GM23338 (cell line): ENCODE measurements at regions not wholly inside any gene's neighbourhood (a gene's known extent, or its start where the extent isn't known, plus 50 kb on each side); places are given as distances from the start of the nearest gene placed in this dataset.

Source experiments
- ATAC-seq: fragments of 200-7000 bp; cut with Tn5 transposase; 3 replicates; pipeline ENCODE4 v1.9.1; 2020
- DNase-seq: peaks from one replicate; pipeline ENCODE4 v3.0.0-alpha.2; 2015; ENCODE audit warnings: low spot score
- H2AFZ ChIP-seq: fragments of 200-600 bp; sonication (generic); 2 replicates; pipeline ENCODE4 v1.8.0; 2016; ENCODE audit warnings: antibody characterized with exemption, mild to moderate bottlenecking, moderate library complexity
- H3F3A ChIP-seq: fragments of 200-600 bp; sonication (generic); replicated peaks from 2 replicates; pipeline ENCODE4 v1.8.0; 2017; ENCODE audit warnings: antibody characterized with exemption, mixed run types, low read depth
- H3K27ac ChIP-seq: fragments of 200-600 bp; sonication (generic); 2 replicates; pipeline ENCODE4 v1.6.1; 2016; ENCODE audit warnings: low read depth
- H3K27me3 ChIP-seq: fragments of 200-600 bp; sonication (generic); 2 replicates; pipeline ENCODE4 v1.8.0; 2016; ENCODE audit warnings: mild to moderate bottlenecking, mixed run types, moderate library complexity; ENCODE audit not compliant: insufficient read depth
- H3K36me3 ChIP-seq: fragments of 200-600 bp; sonication (generic); 2 replicates; pipeline ENCODE4 v1.8.0; 2016; ENCODE audit warnings: mild to moderate bottlenecking; ENCODE audit not compliant: insufficient read depth
- H3K4me1 ChIP-seq: fragments of 200-600 bp; sonication (generic); 2 replicates; pipeline ENCODE4 v1.8.0; 2016; ENCODE audit warnings: mild to moderate bottlenecking, moderate library complexity; ENCODE audit not compliant: insufficient read depth
- H3K4me2 ChIP-seq: fragments of 200-600 bp; sonication (generic); 2 replicates; pipeline ENCODE4 v1.7.1; 2017; ENCODE audit warnings: mixed run types
- H3K4me3 ChIP-seq: fragments of 200-600 bp; sonication (generic); 2 replicates; pipeline ENCODE4 v1.6.1; 2016; ENCODE audit warnings: mixed run types
- H3K79me2 ChIP-seq: fragments of 200-600 bp; sonication (generic); replicated peaks from 2 replicates; pipeline ENCODE4 v1.8.0; 2017; ENCODE audit warnings: mild to moderate bottlenecking; ENCODE audit not compliant: insufficient read depth
- H3K9me2 ChIP-seq: fragments of 200-600 bp; sonication (generic); 2 replicates; pipeline ENCODE4 v1.8.0; 2017; ENCODE audit not compliant: insufficient read depth
- H4K20me1 ChIP-seq: fragments of 200-600 bp; sonication (generic); replicated peaks from 2 replicates; pipeline ENCODE4 v1.8.0; 2017; ENCODE audit warnings: mild to moderate bottlenecking; ENCODE audit not compliant: insufficient read depth
- H3K27ac Mint-ChIP-seq: 2 replicates; pipeline ENCODE4 v1.8.0; 2020; ENCODE audit warnings: inconsistent platforms, mild to moderate bottlenecking, moderate library complexity, mixed read lengths
- H3K27me3 Mint-ChIP-seq: 3 replicates; pipeline ENCODE4 v1.8.0; 2022; ENCODE audit warnings: low read depth, mild to moderate bottlenecking, moderate library complexity, mixed read lengths, inconsistent platforms; ENCODE audit not compliant: insufficient read depth, poor library complexity
- H3K36me3 Mint-ChIP-seq: 3 replicates; pipeline ENCODE4 v1.8.0; 2021; ENCODE audit warnings: low read depth, mild to moderate bottlenecking, inconsistent platforms, moderate library complexity, mixed read lengths
- H3K4me1 Mint-ChIP-seq: 3 replicates; pipeline ENCODE4 v1.8.0; 2020; ENCODE audit warnings: mild to moderate bottlenecking, inconsistent platforms, mixed read lengths
- H3K4me3 Mint-ChIP-seq: 3 replicates; pipeline ENCODE4 v1.8.0; 2021; ENCODE audit warnings: moderate library complexity, mild to moderate bottlenecking, inconsistent platforms, mixed read lengths
- H3K9me3 Mint-ChIP-seq: 3 replicates; pipeline ENCODE4 v1.8.0; 2020; ENCODE audit warnings: moderate library complexity, mild to moderate bottlenecking, inconsistent platforms, mixed read lengths
- EZH2 ChIP-seq: fragments of 200-600 bp; sonication (generic); IDR thresholded peaks from one replicate; pipeline ENCODE4 v1.8.0; 2017; ENCODE audit warnings: antibody characterized with exemption, mild to moderate bottlenecking, low read depth; ENCODE audit not compliant: unreplicated experiment
- JUNB ChIP-seq: IDR thresholded peaks from one replicate; pipeline ENCODE4 v1.6.1; 2016; ENCODE audit warnings: antibody characterized with exemption; ENCODE audit not compliant: unreplicated experiment
- POLR2AphosphoS5 ChIP-seq: IDR thresholded peaks from 2 replicates; pipeline ENCODE4 v1.6.1; 2016; ENCODE audit warnings: antibody characterized with exemption, low read depth
- REST ChIP-seq: IDR thresholded peaks from one replicate; pipeline ENCODE4 v1.6.1; 2018; ENCODE audit warnings: antibody characterized with exemption; ENCODE audit not compliant: unreplicated experiment
- STAT1 ChIP-seq: IDR thresholded peaks from one replicate; pipeline ENCODE4 v1.6.1; 2016; ENCODE audit warnings: antibody characterized with exemption; ENCODE audit not compliant: unreplicated experiment
- ZNF114 ChIP-seq: fragments of 250-450 bp; sonication (Bioruptor Pico); IDR thresholded peaks from 2 replicates; pipeline ENCODE4 v1.5.0; 2020; ENCODE audit warnings: mild to moderate bottlenecking, moderate library complexity
- ZNF331 ChIP-seq: fragments of 250-450 bp; sonication (Bioruptor Pico); IDR thresholded peaks from 2 replicates; pipeline ENCODE4 v1.5.0; 2020; ENCODE audit warnings: low read depth, mild to moderate bottlenecking, moderate library complexity
- ZNF462 ChIP-seq: fragments of 250-450 bp; sonication (Bioruptor Pico); IDR thresholded peaks from 2 replicates; pipeline ENCODE4 v1.5.0; 2020; ENCODE audit warnings: mild to moderate bottlenecking, moderate library complexity

GRCh38 chr1:207244409-207244801, 77.1 kb upstream of the CD55 start:
- H3K4me3 Mint-ChIP-seq, result no peak overlapping the region
- no peak overlapping the region for H3K27ac Mint-ChIP-seq
- DNase-seq (no peak), ATAC-seq (no peak)
- no peaks in the 10 kb centered on the region for H3K27me3 Mint-ChIP-seq
- no peaks in the 10 kb centered on the region for H3K27me3 ChIP-seq
- no peak overlapping the region for H3K27ac ChIP-seq
- 0 out of 2 replicates have a peak, but pooled peaks cover 4% of the 10 kb centered on the region for H3K4me1 ChIP-seq
- no peak for TF ChIP-seq POLR2AphosphoS5
- no peaks in the 10 kb centered on the region for H3F3A ChIP-seq
- H4K20me1 ChIP-seq, result no peaks in the 10 kb centered on the region
- H2AFZ ChIP-seq, result no peak overlapping the region
- H3K4me3 ChIP-seq, result no peak overlapping the region
- H3K9me3 Mint-ChIP-seq, result no peaks in the 10 kb centered on the region
- no peaks in the 10 kb centered on the region for H3K36me3 Mint-ChIP-seq
- H3K36me3 ChIP-seq, result no peaks in the 10 kb centered on the region
- H3K79me2 ChIP-seq, result no peaks in the 10 kb centered on the region
- H3K4me1 Mint-ChIP-seq, result peaks cover 3% of the 10 kb centered on the region
- no peak overlapping the region for H3K4me2 ChIP-seq
- no peaks in the 10 kb centered on the region for H3K9me2 ChIP-seq

GRCh38 chr1:207245124-207245523, 76.4 kb upstream of the CD55 start:
- H3K9me3 Mint-ChIP-seq, result no peaks in the 10 kb centered on the region
- Histone ChIP-seq H3K79me2 (no peaks in the 10 kb centered on the region), H2AFZ (no peak overlapping the region), H3K36me3 (no peaks in the 10 kb centered on the region), H3F3A (no peaks in the 10 kb centered on the region), H3K27ac (no peak overlapping the region), H4K20me1 (no peaks in the 10 kb centered on the region), H3K9me2 (no peaks in the 10 kb centered on the region), H3K4me2 (no peak overlapping the region), H3K4me1 (0 out of 2 replicates have a peak, but pooled peaks cover 4% of the 10 kb centered on the region), H3K4me3 (no peak overlapping the region), H3K27me3 (no peaks in the 10 kb centered on the region)
- no peaks in the 10 kb centered on the region for H3K36me3 Mint-ChIP-seq
- TF ChIP-seq POLR2AphosphoS5 (no peak), ZNF331 (no peak), STAT1 (no peak), REST (no peak), JUNB (no peak)
- no peak overlapping the region for H3K4me3 Mint-ChIP-seq
- ATAC-seq, result no peak
- DNase-seq, result no peak
- H3K27ac Mint-ChIP-seq, result no peak overlapping the region
- H3K27me3 Mint-ChIP-seq, result peaks cover 2% of the 10 kb centered on the region
- H3K4me1 Mint-ChIP-seq, result peaks cover 3% of the 10 kb centered on the region

GRCh38 chr1:207248544-207249198, 72.8 kb upstream of the CD55 start:
- DNase-seq, result no peak
- TF ChIP-seq EZH2 (no peak), ZNF462 (CRISPR knock-in tag) (no peak), ZNF114 (CRISPR knock-in tag) (no peak)

More at GRCh38 chr1:207248544-207249198, 72.8 kb upstream of the CD55 start:
- H3F3A ChIP-seq, result no peaks in the 10 kb centered on the region
- no peaks in the 10 kb centered on the region; the same call in 2 of the 3 replicates for H3K9me3 Mint-ChIP-seq
- H3K4me2 ChIP-seq, result no peak overlapping the region
- peaks cover 2% of the 10 kb centered on the region for H3K27me3 Mint-ChIP-seq
- no peak overlapping the region for H3K4me3 ChIP-seq
- no peak overlapping the region for H3K27ac ChIP-seq
- no peaks in the 10 kb centered on the region for H3K36me3 Mint-ChIP-seq
- H3K27ac Mint-ChIP-seq, result no peak overlapping the region
- no peaks in the 10 kb centered on the region for H3K36me3 ChIP-seq
- H3K4me1 ChIP-seq, result no peaks in the 10 kb centered on the region
- no peaks in the 10 kb centered on the region for H3K79me2 ChIP-seq
- 0 out of 2 replicates have a peak, but pooled peaks cover under 1% of the 10 kb centered on the region for H3K9me2 ChIP-seq
- no peaks in the 10 kb centered on the region for H3K4me1 Mint-ChIP-seq
- no peak overlapping the region for H2AFZ ChIP-seq
- H3K4me3 Mint-ChIP-seq, result no peak overlapping the region
- no peaks in the 10 kb centered on the region for H3K27me3 ChIP-seq
- no peak for ATAC-seq
- no peaks in the 10 kb centered on the region for H4K20me1 ChIP-seq
